ENCODE measurements at regions not wholly inside any gene's neighbourhood (a gene's known extent, or its start where the extent isn't known, plus 50 kb on each side); places are given as distances from the start of the nearest gene placed in this dataset.
"Not testable (repeated sequence)": the region's sequence is repeated elsewhere in the genome, so short reads cannot be mapped to it uniquely, and the experiment has no call there.

GRCh38 chr2:14778015-14778414 lies 145.5 kb downstream of the LRATD1 start:
- no peaks in the 10 kb centered on the region for H3K9me3 ChIP-seq (ENCODE audit: control insufficient read depth in 2 of 2, low read length in 2 of 2)
- H3K9ac ChIP-seq (ENCODE audit: low read length in 2 of 2) = no peak overlapping the region
- H3K27me3 ChIP-seq (ENCODE audit: control insufficient read depth in 1 of 2, insufficient read depth in 2 of 2, low read length in 2 of 2) = no peaks in the 10 kb centered on the region
- H3K4me1 ChIP-seq (ENCODE audit: control insufficient read depth, insufficient read depth, low read length) = no peaks in the 10 kb centered on the region
- H3K36me3 ChIP-seq (ENCODE audit: control insufficient read depth in 2 of 2, insufficient read depth in 2 of 2, low read length in 2 of 2) = no peaks in the 10 kb centered on the region
- H3K4me3 ChIP-seq (ENCODE audit: low read length in 2 of 2) = no peak overlapping the region
- no peak overlapping the region for H3K27ac ChIP-seq (ENCODE audit: low read length)

- Histone ChIP-seq H3K27me3 (ENCODE audit: control insufficient read depth in 1 of 2, insufficient read depth in 2 of 2, low read length in 2 of 2) (no peaks in the 10 kb centered on the region), H3K9me3 (ENCODE audit: control insufficient read depth in 2 of 2, low read length in 2 of 2) (no peaks in the 10 kb centered on the region), H3K4me1 (ENCODE audit: control insufficient read depth, insufficient read depth, low read length) (no peaks in the 10 kb centered on the region), H3K4me3 (ENCODE audit: low read length in 2 of 2) (no peak overlapping the region), H3K36me3 (ENCODE audit: control insufficient read depth in 2 of 2, insufficient read depth in 2 of 2, low read length in 2 of 2) (no peaks in the 10 kb centered on the region), H3K9ac (ENCODE audit: low read length in 2 of 2) (no peak overlapping the region), H3K27ac (ENCODE audit: low read length) (no peak overlapping the region)
Measured at GRCh38 chr2:14779252-14779651, 146.7 kb downstream of the LRATD1 start.

GRCh38 chr2:14781142-14781541 lies 148.6 kb downstream of the LRATD1 start:
- Histone ChIP-seq H3K9ac (ENCODE audit: low read length in 2 of 2) (no peak overlapping the region), H3K4me1 (ENCODE audit: control insufficient read depth, insufficient read depth, low read length) (no peaks in the 10 kb centered on the region), H3K4me3 (ENCODE audit: low read length in 2 of 2) (no peak overlapping the region), H3K27ac (ENCODE audit: low read length) (no peak overlapping the region), H3K27me3 (ENCODE audit: control insufficient read depth in 1 of 2, insufficient read depth in 2 of 2, low read length in 2 of 2) (no peaks in the 10 kb centered on the region), H3K9me3 (ENCODE audit: control insufficient read depth in 2 of 2, low read length in 2 of 2) (no peaks in the 10 kb centered on the region), H3K36me3 (ENCODE audit: control insufficient read depth in 2 of 2, insufficient read depth in 2 of 2, low read length in 2 of 2) (no peaks in the 10 kb centered on the region)

GRCh38 chr2:14788814-14789213 lies 156.3 kb downstream of the LRATD1 start:
- H3K27ac ChIP-seq (ENCODE audit: low read length); H3K4me3 ChIP-seq (ENCODE audit: low read length in 2 of 2); H3K9ac ChIP-seq (ENCODE audit: low read length in 2 of 2); H3K27me3 ChIP-seq (ENCODE audit: control insufficient read depth in 1 of 2, insufficient read depth in 2 of 2, low read length in 2 of 2); H3K36me3 ChIP-seq (ENCODE audit: control insufficient read depth in 2 of 2, insufficient read depth in 2 of 2, low read length in 2 of 2); H3K4me1 ChIP-seq (ENCODE audit: control insufficient read depth, insufficient read depth, low read length); H3K9me3 ChIP-seq (ENCODE audit: control insufficient read depth in 2 of 2, low read length in 2 of 2): not testable (repeated sequence)

GRCh38 chr2:14790041-14790640 lies 157.6 kb downstream of the LRATD1 start:
- no peak overlapping the region for H3K4me3 ChIP-seq (ENCODE audit: low read length in 2 of 2)
- no peaks in the 10 kb centered on the region for H3K9me3 ChIP-seq (ENCODE audit: control insufficient read depth in 2 of 2, low read length in 2 of 2)
- no peaks in the 10 kb centered on the region for H3K4me1 ChIP-seq (ENCODE audit: control insufficient read depth, insufficient read depth, low read length)
- no peaks in the 10 kb centered on the region for H3K36me3 ChIP-seq (ENCODE audit: control insufficient read depth in 2 of 2, insufficient read depth in 2 of 2, low read length in 2 of 2)
- H3K9ac ChIP-seq (ENCODE audit: low read length in 2 of 2) = no peak overlapping the region
- H3K27me3 ChIP-seq (ENCODE audit: control insufficient read depth in 1 of 2, insufficient read depth in 2 of 2, low read length in 2 of 2) = no peaks in the 10 kb centered on the region
- no peak overlapping the region for H3K27ac ChIP-seq (ENCODE audit: low read length)

- Histone ChIP-seq H3K27me3 (ENCODE audit: control insufficient read depth in 1 of 2, insufficient read depth in 2 of 2, low read length in 2 of 2) (no peaks in the 10 kb centered on the region), H3K4me3 (ENCODE audit: low read length in 2 of 2) (no peak overlapping the region), H3K4me1 (ENCODE audit: control insufficient read depth, insufficient read depth, low read length) (no peaks in the 10 kb centered on the region), H3K9me3 (ENCODE audit: control insufficient read depth in 2 of 2, low read length in 2 of 2) (peaks cover 0 to 2% of the 10 kb centered on the region in 2 donors), H3K36me3 (ENCODE audit: control insufficient read depth in 2 of 2, insufficient read depth in 2 of 2, low read length in 2 of 2) (no peaks in the 10 kb centered on the region), H3K9ac (ENCODE audit: low read length in 2 of 2) (no peak overlapping the region), H3K27ac (ENCODE audit: low read length) (no peak overlapping the region)
Measured at GRCh38 chr2:14803994-14804393, 171.5 kb downstream of the LRATD1 start.

GRCh38 chr2:14804902-14805301 lies 172.4 kb downstream of the LRATD1 start:
- Histone ChIP-seq H3K9me3 (ENCODE audit: control insufficient read depth in 2 of 2, low read length in 2 of 2) (peaks cover 0 to 2% of the 10 kb centered on the region in 2 donors), H3K27ac (ENCODE audit: low read length) (no peak overlapping the region), H3K36me3 (ENCODE audit: control insufficient read depth in 2 of 2, insufficient read depth in 2 of 2, low read length in 2 of 2) (no peaks in the 10 kb centered on the region), H3K4me1 (ENCODE audit: control insufficient read depth, insufficient read depth, low read length) (no peaks in the 10 kb centered on the region), H3K27me3 (ENCODE audit: control insufficient read depth in 1 of 2, insufficient read depth in 2 of 2, low read length in 2 of 2) (no peaks in the 10 kb centered on the region), H3K9ac (ENCODE audit: low read length in 2 of 2) (no peak overlapping the region), H3K4me3 (ENCODE audit: low read length in 2 of 2) (no peak overlapping the region)

GRCh38 chr2:14806613-14807012 lies 174.1 kb downstream of the LRATD1 start:
- H3K27me3 ChIP-seq (ENCODE audit: control insufficient read depth in 1 of 2, insufficient read depth in 2 of 2, low read length in 2 of 2) = no peaks in the 10 kb centered on the region
- H3K4me3 ChIP-seq (ENCODE audit: low read length in 2 of 2) = no peak overlapping the region

GRCh38 chr2:14815201-14815600 lies 182.7 kb downstream of the LRATD1 start:
- Histone ChIP-seq H3K4me1 (ENCODE audit: control insufficient read depth, insufficient read depth, low read length) (no peaks in the 10 kb centered on the region), H3K27ac (ENCODE audit: low read length) (no peak overlapping the region), H3K27me3 (ENCODE audit: control insufficient read depth in 1 of 2, insufficient read depth in 2 of 2, low read length in 2 of 2) (no peaks in the 10 kb centered on the region)

More at GRCh38 chr2:14806613-14807012, 174.1 kb downstream of the LRATD1 start:
- Histone ChIP-seq H3K4me1 (ENCODE audit: control insufficient read depth, insufficient read depth, low read length) (no peaks in the 10 kb centered on the region), H3K27ac (ENCODE audit: low read length) (no peak overlapping the region), H3K36me3 (ENCODE audit: control insufficient read depth in 2 of 2, insufficient read depth in 2 of 2, low read length in 2 of 2) (no peaks in the 10 kb centered on the region), H3K9ac (ENCODE audit: low read length in 2 of 2) (no peak overlapping the region), H3K9me3 (ENCODE audit: control insufficient read depth in 2 of 2, low read length in 2 of 2) (no peaks in the 10 kb centered on the region)

GRCh38 chr2:14816069-14817060 lies 183.8 kb downstream of the LRATD1 start:
- H3K27me3 ChIP-seq (ENCODE audit: control insufficient read depth in 1 of 2, insufficient read depth in 2 of 2, low read length in 2 of 2) = no peaks in the 10 kb centered on the region
- H3K9ac ChIP-seq (ENCODE audit: low read length in 2 of 2) = no peak overlapping the region
- no peaks in the 10 kb centered on the region for H3K9me3 ChIP-seq (ENCODE audit: control insufficient read depth in 2 of 2, low read length in 2 of 2)
- no peaks in the 10 kb centered on the region for H3K36me3 ChIP-seq (ENCODE audit: control insufficient read depth in 2 of 2, insufficient read depth in 2 of 2, low read length in 2 of 2)
- H3K4me3 ChIP-seq (ENCODE audit: low read length in 2 of 2) = no peak overlapping the region
- no peaks in the 10 kb centered on the region for H3K4me1 ChIP-seq (ENCODE audit: control insufficient read depth, insufficient read depth, low read length)
- no peak overlapping the region for H3K27ac ChIP-seq (ENCODE audit: low read length)

More at GRCh38 chr2:14815201-14815600, 182.7 kb downstream of the LRATD1 start:
- Histone ChIP-seq H3K36me3 (ENCODE audit: control insufficient read depth in 2 of 2, insufficient read depth in 2 of 2, low read length in 2 of 2) (no peaks in the 10 kb centered on the region), H3K9me3 (ENCODE audit: control insufficient read depth in 2 of 2, low read length in 2 of 2) (no peaks in the 10 kb centered on the region), H3K9ac (ENCODE audit: low read length in 2 of 2) (no peak overlapping the region), H3K4me3 (ENCODE audit: low read length in 2 of 2) (no peak overlapping the region)

GRCh38 chr2:14817848-14818247 lies 185.3 kb downstream of the LRATD1 start:
- H3K4me3 ChIP-seq (ENCODE audit: low read length in 2 of 2) = no peak overlapping the region
- H3K9me3 ChIP-seq (ENCODE audit: control insufficient read depth in 2 of 2, low read length in 2 of 2) = no peaks in the 10 kb centered on the region
- no peaks in the 10 kb centered on the region for H3K4me1 ChIP-seq (ENCODE audit: control insufficient read depth, insufficient read depth, low read length)

More at GRCh38 chr2:14817848-14818247, 185.3 kb downstream of the LRATD1 start:
- no peak overlapping the region for H3K27ac ChIP-seq (ENCODE audit: low read length)
- no peaks in the 10 kb centered on the region for H3K36me3 ChIP-seq (ENCODE audit: control insufficient read depth in 2 of 2, insufficient read depth in 2 of 2, low read length in 2 of 2)
- no peaks in the 10 kb centered on the region for H3K27me3 ChIP-seq (ENCODE audit: control insufficient read depth in 1 of 2, insufficient read depth in 2 of 2, low read length in 2 of 2)
- H3K9ac ChIP-seq (ENCODE audit: low read length in 2 of 2) = no peak overlapping the region
